H1 (cell line): ENCODE measurements at regions not wholly inside any gene's neighbourhood (a gene's known extent, or its start where the extent isn't known, plus 50 kb on each side); places are given as distances from the start of the nearest gene placed in this dataset.

ENCODE experiments used
- CBX5 ChIP-seq: fragments of 300-800, 300-1000 bp; sonication (generic); IDR thresholded peaks from 2 replicates; pipeline ENCODE4 v1.7.1; 2016; ENCODE audit warnings: antibody characterized with exemption, low read length, low read depth
- CEBPB ChIP-seq: IDR thresholded peaks from 2 replicates; pipeline ENCODE4 v1.6.1; 2012; ENCODE audit warnings: low read depth, low read length
- CHD1 ChIP-seq: IDR thresholded peaks from 2 replicates; pipeline ENCODE4 v1.6.1; 2012; ENCODE audit warnings: low read depth, low read length, improper control_type of control experiment
- CTCF ChIP-seq, 3 experiments: IDR thresholded peaks; 1 replicate in 2 of 3; 2 replicates in 1 of 3; pipeline versions ENCODE4 v1.5.1 to v1.6.1; 2011; ENCODE audit warnings: low read length in 3 of 3, mild to moderate bottlenecking in 3 of 3, inconsistent platforms in 2 of 3, low read depth in 1 of 3, moderate library complexity in 1 of 3; ENCODE audit not compliant: insufficient read depth in 1 of 3; ENCODE audit errors: control extremely low read depth in 1 of 3
- EZH2 ChIP-seq: fragments of 200-600 bp; sonication (generic); IDR thresholded peaks from 2 replicates; pipeline ENCODE4 v1.7.1; 2012; ENCODE audit warnings: low read depth, mild to moderate bottlenecking, moderate library complexity, low read length, inconsistent platforms; ENCODE audit not compliant: severe bottlenecking
- GABPA ChIP-seq: IDR thresholded peaks from 2 replicates; pipeline ENCODE4 v1.6.1; 2011; ENCODE audit warnings: mild to moderate bottlenecking, low read length, moderate library complexity, borderline replicate concordance; ENCODE audit not compliant: insufficient read depth
- HDAC2 ChIP-seq, 2 experiments: fragments of 300-600 bp in 1 of 2; sonication (generic) in 1 of 2; IDR thresholded peaks; 2 replicates each; pipeline ENCODE4 v1.6.1; 2011 to 2012; ENCODE audit warnings: low read depth in 2 of 2, low read length in 2 of 2, mild to moderate bottlenecking in 2 of 2, moderate library complexity in 2 of 2, borderline replicate concordance in 1 of 2, inconsistent platforms in 1 of 2
- MAFK ChIP-seq: IDR thresholded peaks from 2 replicates; pipeline ENCODE4 v1.6.1; 2012; ENCODE audit warnings: low read depth, mild to moderate bottlenecking, improper control_type of control experiment, low read length
- PHF8 ChIP-seq: fragments of 200-600 bp; sonication (generic); conservative IDR thresholded peaks from 2 replicates; pipeline ENCODE4 v1.7.1; 2012; ENCODE audit warnings: low read depth, mild to moderate bottlenecking, inconsistent platforms, low read length, moderate library complexity
- POLR2AphosphoS5 ChIP-seq: IDR thresholded peaks from 2 replicates; pipeline ENCODE4 v1.6.1; 2011; ENCODE audit warnings: low read depth, low read length
- TAF1 ChIP-seq: IDR thresholded peaks from 2 replicates; pipeline ENCODE4 v1.6.1; 2011; ENCODE audit warnings: mild to moderate bottlenecking, low read depth, low read length
- TCF12 ChIP-seq: IDR thresholded peaks from 2 replicates; pipeline ENCODE4 v1.6.1; 2011; ENCODE audit warnings: low read depth, mild to moderate bottlenecking, low read length
- YY1 ChIP-seq: IDR thresholded peaks from 2 replicates; pipeline ENCODE4 v1.6.1; 2011; ENCODE audit warnings: low read depth, mild to moderate bottlenecking, low read length

GRCh38 chr4:85250852-85251251, 224.1 kb upstream of the ARHGAP24 start:
- TF ChIP-seq HDAC2 (IDR thresholded peaks at IDR 0.05; ENCODE audit: borderline replicate concordance in 1 of 2, low read depth in 2 of 2, low read length in 2 of 2) (no peak), TAF1 (no peak), CHD1 (no peak), CTCF (IDR thresholded peaks at IDR 0.05; ENCODE audit: control extremely low read depth in 1 of 3, insufficient read depth in 1 of 3, low read depth in 1 of 3, low read length in 3 of 3) (no peak), YY1 (no peak), POLR2AphosphoS5 (no peak), EZH2 (no peak), MAFK (no peak), TCF12 (no peak), CBX5 (no peak), PHF8 (no peak), GABPA (no peak), CEBPB (no peak)
